ENCODE measurements at regions not wholly inside any gene's neighbourhood (a gene's known extent, or its start where the extent isn't known, plus 50 kb on each side); places are given as distances from the start of the nearest gene placed in this dataset.

DNA sequence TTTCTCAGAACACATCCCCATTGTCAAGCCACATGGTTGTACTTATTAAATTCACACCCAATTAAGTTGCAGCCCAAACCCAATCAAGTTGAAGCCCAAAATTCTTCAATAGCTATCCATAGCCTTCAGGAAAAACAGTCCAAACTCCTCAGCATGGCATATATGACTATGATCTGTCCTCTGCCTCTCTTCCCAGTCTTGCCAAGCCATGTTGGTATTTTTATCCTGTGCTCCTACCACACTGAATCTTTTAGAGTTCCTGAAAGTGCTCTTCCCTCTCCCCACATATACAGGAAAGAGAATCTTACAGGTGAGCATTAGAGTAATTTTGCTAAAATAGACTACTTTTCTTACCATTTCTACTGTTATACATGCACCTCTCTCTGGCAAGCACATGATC is 834.9 kb downstream of the RPS29 start:
- no peak for TF ChIP-seq CTCF (IDR thresholded peaks at IDR 0.05)
- no peak for TF ChIP-seq POLR2A (IDR thresholded peaks at IDR 0.05)

Data from uterus (tissue), 2 donors.